ENCODE measurements at regions not wholly inside any gene's neighbourhood (a gene's known extent, or its start where the extent isn't known, plus 50 kb on each side); places are given as distances from the start of the nearest gene placed in this dataset.

GRCh38 chr4:108365551-108365950 is 196.8 kb upstream of the LEF1 start:
- Histone ChIP-seq H3K4ac (ENCODE audit: low read depth in 1 of 2, low read length in 2 of 2) (no peak overlapping the region), H3K27ac (ENCODE audit: low read length, poor library complexity, severe bottlenecking) (no peak overlapping the region), H3K4me2 (ENCODE audit: low read length, poor library complexity, severe bottlenecking) (no peak overlapping the region), H4K8ac (ENCODE audit: low read length) (no peak overlapping the region), H4K91ac (ENCODE audit: low read length) (no peak overlapping the region), H3K4me1 (ENCODE audit: control insufficient read depth, insufficient read depth, low read depth, low read length) (peaks cover 4% of the 10 kb centered on the region), H2BK120ac (ENCODE audit: low read depth, low read length) (no peak overlapping the region), H3K9ac (ENCODE audit: low read length) (no peak overlapping the region), H3K4me3 (ENCODE audit: insufficient read depth in 1 of 2, low read depth in 1 of 2, low read length in 2 of 2) (no peak overlapping the region), H3K9me3 (ENCODE audit: control insufficient read depth, low read length) (peaks cover 3% of the 10 kb centered on the region), H3K36me3 (ENCODE audit: control insufficient read depth in 1 of 2, insufficient read depth in 2 of 2, low read depth in 1 of 2, low read length in 2 of 2) (no peaks in the 10 kb centered on the region), H2AFZ (ENCODE audit: low read depth, low read length) (no peak overlapping the region), H2BK12ac (ENCODE audit: low read length in 2 of 2) (no peak overlapping the region), H2AK5ac (ENCODE audit: low read length, severe bottlenecking) (no peak overlapping the region), H3K79me1 (replicated peaks; ENCODE audit: low read length, poor library complexity, severe bottlenecking) (no peaks in the 10 kb centered on the region), H2BK15ac (ENCODE audit: low read depth, poor library complexity, severe bottlenecking) (no peak overlapping the region), H2BK5ac (ENCODE audit: low read depth, low read length, poor library complexity, severe bottlenecking) (no peak overlapping the region), H3K14ac (ENCODE audit: low read length in 2 of 2) (no peak overlapping the region), H3K23ac (ENCODE audit: low read length in 2 of 2) (no peak overlapping the region), H3K18ac (ENCODE audit: low read depth in 1 of 2, low read length in 2 of 2) (no peak overlapping the region), H3K27me3 (ENCODE audit: control insufficient read depth in 1 of 2, insufficient read depth in 1 of 2, low read length in 2 of 2) (peaks cover 1 to 41% of the 10 kb centered on the region in 2 experiments)
- no peak for DNase-seq
- 74% methylated on average over 4 of the region's 7 CpGs for WGBS

DNA sequence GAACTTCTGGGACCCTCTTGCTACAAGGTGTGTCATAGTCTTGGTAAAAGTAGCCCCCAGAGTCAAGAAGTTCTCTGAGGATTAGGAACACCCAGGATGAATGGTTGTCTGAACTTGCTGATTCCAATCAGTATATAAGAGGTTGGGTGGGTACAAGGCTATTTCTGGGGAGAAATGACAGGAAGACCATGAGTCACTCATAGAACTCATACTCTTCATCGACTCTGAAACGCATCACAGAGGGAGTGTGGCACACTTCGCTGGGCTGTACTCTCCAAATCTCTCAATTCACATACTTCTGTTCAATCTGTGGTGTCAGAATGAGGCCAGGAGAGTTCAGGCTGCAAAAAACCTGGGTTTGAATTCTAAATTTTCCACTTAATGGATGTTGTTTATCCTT is 193.2 kb upstream of the LEF1 start:
- Histone ChIP-seq H2BK120ac (ENCODE audit: low read depth, low read length) (no peak overlapping the region), H4K8ac (ENCODE audit: low read length) (peak overlapping the region; percentile 39)

DNA sequence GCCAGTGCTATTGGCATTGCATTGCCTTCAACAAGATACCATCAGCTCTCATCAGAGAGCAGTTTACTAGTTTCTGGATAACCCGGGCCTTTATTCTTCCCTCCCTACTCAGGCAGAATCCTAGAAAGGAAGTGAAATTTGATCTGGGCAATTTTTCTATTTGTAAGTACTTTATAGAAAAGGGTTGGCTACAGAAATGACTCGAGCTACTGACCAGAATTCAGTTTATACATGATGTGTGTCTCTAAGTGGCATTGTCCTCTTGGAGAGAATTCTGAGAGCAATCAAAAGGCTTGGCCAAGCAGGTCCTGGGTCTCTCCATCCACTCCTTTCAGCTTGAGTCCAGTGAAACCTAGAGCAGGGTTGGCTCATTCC is 192.7 kb upstream of the LEF1 start:
- H3K9me3 ChIP-seq (ENCODE audit: control insufficient read depth, low read length), result no peaks in the 10 kb centered on the region
- H3K36me3 ChIP-seq (ENCODE audit: control insufficient read depth in 1 of 2, insufficient read depth in 2 of 2, low read depth in 1 of 2, low read length in 2 of 2), result no peaks in the 10 kb centered on the region
- no peak overlapping the region for H2BK120ac ChIP-seq (ENCODE audit: low read depth, low read length)
- H3K4me2 ChIP-seq (ENCODE audit: low read length, poor library complexity, severe bottlenecking), result no peak overlapping the region
- peak overlapping the region; percentile 57 for H2AK5ac ChIP-seq (ENCODE audit: low read length, severe bottlenecking)
- peak overlapping the region; percentile 25 for H4K91ac ChIP-seq (ENCODE audit: low read length)
- WGBS, result 55% methylated on average over 1 of the region's 2 CpGs
- H3K27ac ChIP-seq (ENCODE audit: low read length, poor library complexity, severe bottlenecking), result peak overlapping the region; percentile 80
- H3K9ac ChIP-seq (ENCODE audit: low read length), result no peak overlapping the region
- no peak overlapping the region for H4K8ac ChIP-seq (ENCODE audit: low read length)
- no peak overlapping the region for H2BK15ac ChIP-seq (ENCODE audit: low read depth, poor library complexity, severe bottlenecking)
- H3K79me1 ChIP-seq (replicated peaks; ENCODE audit: low read length, poor library complexity, severe bottlenecking), result no peaks in the 10 kb centered on the region
- DNase-seq, result no peak
- no peak overlapping the region for H3K4ac ChIP-seq (ENCODE audit: low read depth in 1 of 2, low read length in 2 of 2)
- H2BK12ac ChIP-seq (ENCODE audit: low read length in 2 of 2), result peak overlapping the region in 1 of 2 experiments; percentile 49
- peak overlapping the region in 1 of 2 experiments; percentile 69 for H3K18ac ChIP-seq (ENCODE audit: low read depth in 1 of 2, low read length in 2 of 2)
- H2BK5ac ChIP-seq (ENCODE audit: low read depth, low read length, poor library complexity, severe bottlenecking), result no peak overlapping the region
- no peak overlapping the region for H2AFZ ChIP-seq (ENCODE audit: low read depth, low read length)
- H3K27me3 ChIP-seq (ENCODE audit: control insufficient read depth in 1 of 2, insufficient read depth in 1 of 2, low read length in 2 of 2), result peaks cover 0 to 28% of the 10 kb centered on the region in 2 experiments
- peaks cover 4% of the 10 kb centered on the region for H3K4me1 ChIP-seq (ENCODE audit: control insufficient read depth, insufficient read depth, low read depth, low read length)
- H3K14ac ChIP-seq (ENCODE audit: low read length in 2 of 2), result no peak overlapping the region
- H3K4me3 ChIP-seq (ENCODE audit: insufficient read depth in 1 of 2, low read depth in 1 of 2, low read length in 2 of 2), result no peak overlapping the region
- no peak overlapping the region for H3K23ac ChIP-seq (ENCODE audit: low read length in 2 of 2)

More for the DNA sequence above, 193.2 kb upstream of the LEF1 start:
- Histone ChIP-seq H2BK5ac (ENCODE audit: low read depth, low read length, poor library complexity, severe bottlenecking) (no peak overlapping the region), H2AK5ac (ENCODE audit: low read length, severe bottlenecking) (peak overlapping the region; percentile 57), H3K9me3 (ENCODE audit: control insufficient read depth, low read length) (no peaks in the 10 kb centered on the region), H3K23ac (ENCODE audit: low read length in 2 of 2) (no peak overlapping the region), H3K4me3 (ENCODE audit: insufficient read depth in 1 of 2, low read depth in 1 of 2, low read length in 2 of 2) (no peak overlapping the region), H3K79me1 (replicated peaks; ENCODE audit: low read length, poor library complexity, severe bottlenecking) (no peaks in the 10 kb centered on the region), H3K4me2 (ENCODE audit: low read length, poor library complexity, severe bottlenecking) (no peak overlapping the region), H4K91ac (ENCODE audit: low read length) (peak overlapping the region; percentile 47), H2BK12ac (ENCODE audit: low read length in 2 of 2) (peak overlapping the region in 1 of 2 experiments; percentile 49), H3K36me3 (ENCODE audit: control insufficient read depth in 1 of 2, insufficient read depth in 2 of 2, low read depth in 1 of 2, low read length in 2 of 2) (no peaks in the 10 kb centered on the region), H3K27me3 (ENCODE audit: control insufficient read depth in 1 of 2, insufficient read depth in 1 of 2, low read length in 2 of 2) (peaks cover 0 to 31% of the 10 kb centered on the region in 2 experiments), H2BK15ac (ENCODE audit: low read depth, poor library complexity, severe bottlenecking) (no peak overlapping the region), H3K4ac (ENCODE audit: low read depth in 1 of 2, low read length in 2 of 2) (no peak overlapping the region), H3K4me1 (ENCODE audit: control insufficient read depth, insufficient read depth, low read depth, low read length) (peaks cover 4% of the 10 kb centered on the region), H3K9ac (ENCODE audit: low read length) (no peak overlapping the region), H3K18ac (ENCODE audit: low read depth in 1 of 2, low read length in 2 of 2) (peak overlapping the region in 1 of 2 experiments; percentile 69), H2AFZ (ENCODE audit: low read depth, low read length) (no peak overlapping the region), H3K14ac (ENCODE audit: low read length in 2 of 2) (no peak overlapping the region), H3K27ac (ENCODE audit: low read length, poor library complexity, severe bottlenecking) (peak overlapping the region; percentile 80)
- no CpG with 5 or more reads among the region's 3 CpGs for WGBS
- peak; percentile 36 for DNase-seq

DNA sequence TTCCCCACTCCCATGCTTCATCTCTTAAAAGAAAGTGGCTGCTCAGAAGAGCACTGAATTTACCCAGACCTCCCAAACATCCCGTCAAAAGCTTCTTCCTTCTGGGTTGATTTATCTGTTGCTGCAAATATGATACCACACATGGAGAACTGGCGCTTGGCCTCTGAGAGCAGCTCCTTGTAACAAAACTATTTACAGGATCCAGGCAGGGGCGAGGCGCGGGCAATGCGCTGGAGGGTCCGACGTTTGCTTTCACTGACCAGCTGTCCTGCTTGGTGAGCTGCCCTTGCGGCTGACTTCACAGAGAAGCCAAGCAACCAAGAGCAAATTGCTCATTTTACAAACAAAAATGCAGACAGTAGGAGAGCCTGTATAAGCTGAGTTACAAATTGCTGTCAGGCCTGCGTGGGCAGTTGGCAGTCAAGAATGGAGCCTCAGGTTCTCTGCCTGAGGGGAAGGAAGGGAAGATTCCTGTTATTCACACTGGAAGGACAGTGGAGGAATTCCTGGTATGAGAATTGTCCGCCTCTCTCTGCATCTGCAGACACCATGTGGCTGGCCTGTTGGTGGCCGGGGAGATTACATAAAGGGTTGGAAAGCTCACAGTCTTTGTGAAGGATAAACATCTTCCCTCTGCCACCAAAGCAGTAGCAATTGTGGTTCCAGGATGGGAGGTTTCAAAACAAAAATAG is 192.2 kb upstream of the LEF1 start:
- no peak overlapping the region for H2BK15ac ChIP-seq (ENCODE audit: low read depth, poor library complexity, severe bottlenecking)
- WGBS, result 14% methylated on average over 12 of the region's 12 CpGs
- peak overlapping the region; percentile 80 for H3K27ac ChIP-seq (ENCODE audit: low read length, poor library complexity, severe bottlenecking)
- H3K14ac ChIP-seq (ENCODE audit: low read length in 2 of 2), result no peak overlapping the region
- H3K27me3 ChIP-seq (ENCODE audit: control insufficient read depth in 1 of 2, insufficient read depth in 1 of 2, low read length in 2 of 2), result peaks cover 0 to 22% of the 10 kb centered on the region in 2 experiments
- H3K4me2 ChIP-seq (ENCODE audit: low read length, poor library complexity, severe bottlenecking), result peak overlapping the region; percentile 12
- H2AFZ ChIP-seq (ENCODE audit: low read depth, low read length), result no peak overlapping the region
- no peaks in the 10 kb centered on the region for H3K79me1 ChIP-seq (replicated peaks; ENCODE audit: low read length, poor library complexity, severe bottlenecking)
- H2BK120ac ChIP-seq (ENCODE audit: low read depth, low read length), result no peak overlapping the region
- peaks cover 4% of the 10 kb centered on the region for H3K4me1 ChIP-seq (ENCODE audit: control insufficient read depth, insufficient read depth, low read depth, low read length)
- no peaks in the 10 kb centered on the region for H3K9me3 ChIP-seq (ENCODE audit: control insufficient read depth, low read length)
- H3K4me3 ChIP-seq (ENCODE audit: insufficient read depth in 1 of 2, low read depth in 1 of 2, low read length in 2 of 2), result no peak overlapping the region
- H2AK5ac ChIP-seq (ENCODE audit: low read length, severe bottlenecking), result no peak overlapping the region
- no peak overlapping the region for H2BK5ac ChIP-seq (ENCODE audit: low read depth, low read length, poor library complexity, severe bottlenecking)
- H3K9ac ChIP-seq (ENCODE audit: low read length), result no peak overlapping the region
- peak overlapping the region; percentile 29 to 37 for H3K18ac ChIP-seq (ENCODE audit: low read depth in 1 of 2, low read length in 2 of 2)
- peak overlapping the region; percentile 42 for H4K8ac ChIP-seq (ENCODE audit: low read length)
- peak overlapping the region; percentile 47 for H4K91ac ChIP-seq (ENCODE audit: low read length)
- no peaks in the 10 kb centered on the region for H3K36me3 ChIP-seq (ENCODE audit: control insufficient read depth in 1 of 2, insufficient read depth in 2 of 2, low read depth in 1 of 2, low read length in 2 of 2)
- H2BK12ac ChIP-seq (ENCODE audit: low read length in 2 of 2), result peak overlapping the region; percentile 18 to 92
- peak overlapping the region in 1 of 2 experiments; percentile 12 for H3K4ac ChIP-seq (ENCODE audit: low read depth in 1 of 2, low read length in 2 of 2)
- no peak overlapping the region for H3K23ac ChIP-seq (ENCODE audit: low read length in 2 of 2)
- peak; percentile 86 for DNase-seq
